ENCODE measurements at regions not wholly inside any gene's neighbourhood (a gene's known extent, or its start where the extent isn't known, plus 50 kb on each side); places are given as distances from the start of the nearest gene placed in this dataset.

DNA sequence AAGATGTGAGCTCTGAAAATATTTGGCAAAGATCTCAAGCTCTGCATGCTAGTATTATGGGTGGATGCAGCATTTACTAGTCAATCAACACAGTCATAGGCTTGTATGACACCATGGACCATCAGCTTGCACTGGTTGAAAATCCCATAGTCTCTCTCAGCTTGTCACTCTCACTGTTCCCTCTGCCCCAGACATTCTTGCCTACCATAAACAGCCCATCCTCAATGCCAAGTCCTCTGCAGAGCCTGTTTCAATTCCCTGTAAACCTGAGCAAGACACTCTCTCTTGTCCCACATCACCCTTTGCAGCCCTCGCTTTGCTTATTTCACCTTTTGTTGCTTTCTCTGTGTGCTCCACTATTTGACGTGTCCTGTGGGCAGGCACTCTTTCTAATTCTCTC is 264.6 kb downstream of the ICE1 start:
- DNase-seq (ENCODE audit: low read depth, low spot score), result no peak

DNA sequence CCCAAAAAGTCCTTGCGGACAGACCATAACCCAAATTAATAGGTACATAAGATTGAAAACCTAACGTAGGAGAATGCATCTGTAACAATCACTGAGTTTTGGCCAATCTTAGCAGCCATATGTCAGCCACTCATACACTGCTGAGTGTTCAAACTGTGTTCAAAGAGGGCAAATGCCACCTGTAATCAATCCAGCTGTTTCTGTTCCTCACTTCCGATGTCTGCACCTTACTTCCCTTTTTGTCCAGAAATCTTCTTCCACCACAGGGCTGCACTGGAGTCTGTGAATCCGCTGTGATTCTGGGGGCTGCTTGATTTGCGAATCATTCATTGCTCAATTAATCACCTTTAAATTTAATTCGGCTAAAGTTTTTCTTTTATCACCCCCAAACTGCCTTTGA is 263.9 kb downstream of the ICE1 start:
- no peak for DNase-seq (ENCODE audit: low read depth, low spot score)

DNA sequence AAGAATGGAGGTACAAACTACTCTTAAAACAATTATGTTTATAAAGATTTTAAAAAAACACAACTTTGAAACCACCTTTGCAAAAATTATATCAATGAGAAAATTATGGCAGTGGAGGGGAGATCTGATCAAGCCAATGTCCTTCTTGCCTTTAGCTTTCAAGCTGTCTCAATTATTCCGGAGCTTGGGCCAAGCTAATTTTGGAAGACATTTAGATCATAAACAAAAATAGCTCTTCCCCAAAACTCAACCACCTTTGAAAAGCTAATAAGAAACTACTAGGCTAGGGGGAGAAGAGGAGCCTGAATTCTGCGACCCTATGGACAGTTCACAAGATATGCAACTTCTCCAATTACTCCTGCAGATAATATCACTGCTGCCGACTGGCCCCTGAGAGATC is 263.3 kb downstream of the ICE1 start:
- no peak for DNase-seq (ENCODE audit: low read depth, low spot score)

DNA sequence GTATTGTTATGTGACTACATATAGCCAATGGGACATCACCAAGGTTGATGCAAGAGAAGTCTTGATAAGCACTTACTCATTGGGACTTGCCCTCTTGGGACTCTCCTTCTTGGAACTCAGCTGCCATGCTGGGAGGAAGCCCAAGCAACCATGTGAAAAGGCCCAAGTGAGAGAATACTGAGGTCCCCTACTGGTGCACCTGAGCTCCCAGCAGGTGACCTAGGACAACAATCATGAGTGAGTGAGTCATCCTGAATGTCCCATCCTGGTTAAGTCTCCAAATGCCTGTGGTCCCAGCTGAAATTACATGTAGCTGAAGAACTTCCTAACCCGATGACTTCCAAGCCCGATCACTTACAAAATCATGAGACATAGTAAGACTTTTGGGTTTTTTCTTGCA is 260.7 kb downstream of the ICE1 start:
- DNase-seq (ENCODE audit: low read depth, low spot score), result no peak

DNA sequence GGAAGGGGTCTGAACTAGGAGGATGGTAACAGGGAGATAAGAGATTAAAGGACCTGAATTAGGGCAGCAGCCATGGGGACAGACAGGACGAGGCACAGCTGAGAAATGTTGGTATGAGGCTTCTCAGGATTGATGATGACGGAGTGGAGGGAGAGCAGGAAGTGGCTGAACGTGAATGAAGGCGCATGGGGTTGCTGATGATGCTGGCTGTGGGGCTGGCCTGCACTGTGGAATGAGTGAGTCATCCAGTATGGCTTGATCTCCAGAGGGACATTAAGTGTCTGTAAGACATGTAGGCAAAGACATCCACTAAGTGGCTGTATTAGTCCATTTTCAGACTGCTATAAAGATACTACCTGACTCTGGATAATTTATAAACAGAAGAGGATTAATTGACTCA is 256.4 kb downstream of the ICE1 start:
- no peak for DNase-seq (ENCODE audit: low read depth, low spot score)

DNA sequence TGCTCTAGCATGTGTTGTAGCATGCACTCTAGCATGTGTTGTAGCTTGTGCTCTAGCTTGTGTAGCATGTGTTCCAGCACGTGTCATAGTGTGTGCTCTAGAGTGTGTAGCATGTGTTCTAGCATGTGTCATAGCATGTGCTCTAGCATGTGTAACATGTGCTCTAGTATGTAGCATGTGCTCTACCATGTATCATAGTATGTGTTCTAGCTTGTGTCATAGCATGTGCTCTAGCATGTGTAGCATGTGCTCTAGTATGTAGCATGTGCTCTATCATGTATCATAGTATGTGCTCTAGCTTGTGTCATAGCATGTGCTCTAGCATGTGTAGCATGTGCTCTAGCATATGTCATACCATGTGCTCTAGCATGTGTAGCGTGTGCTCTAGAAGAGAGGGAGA is 255.3 kb downstream of the ICE1 start:
- no peak for DNase-seq (ENCODE audit: low read depth, low spot score)

DNA sequence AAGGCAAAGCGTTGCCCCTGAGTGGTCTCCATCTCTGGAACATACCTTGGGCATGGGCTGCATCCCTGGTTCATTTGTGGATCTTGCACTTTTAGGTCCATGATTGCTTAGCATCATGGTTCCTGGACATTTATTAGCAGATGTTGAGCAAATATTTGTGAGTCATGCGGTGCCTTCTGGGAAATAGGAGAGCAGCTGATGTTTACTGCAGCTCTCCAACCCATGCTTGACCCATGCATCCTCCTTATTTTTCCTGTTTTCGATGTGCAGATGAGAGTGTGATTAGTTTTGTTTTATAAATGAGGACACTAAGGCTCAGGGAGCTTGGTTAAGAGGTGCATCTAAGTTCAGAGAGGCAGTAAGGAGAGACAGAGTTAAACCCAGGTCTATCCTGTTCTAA is 253.7 kb downstream of the ICE1 start:
- no peak for DNase-seq (ENCODE audit: low read depth, low spot score)

DNA sequence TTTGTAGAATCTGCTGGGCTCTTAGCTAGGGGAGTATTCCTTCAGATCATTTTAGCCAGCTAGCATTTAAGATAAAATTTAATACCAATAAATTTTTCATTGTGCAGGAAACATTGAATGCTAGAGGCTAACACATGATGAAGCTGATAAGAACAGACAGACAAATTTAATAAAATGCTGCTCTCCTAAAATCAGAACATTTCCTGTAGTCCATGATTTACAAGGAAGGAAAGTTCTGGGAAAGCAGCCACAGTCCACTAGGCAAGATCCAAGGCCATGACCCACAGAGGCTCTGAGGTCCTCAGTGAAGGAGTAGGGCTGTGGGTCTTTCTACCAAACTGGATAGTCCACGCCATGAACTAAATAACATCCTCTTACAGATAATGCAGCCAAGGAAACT is 253.0 kb downstream of the ICE1 start:
- no peak for DNase-seq (ENCODE audit: low read depth, low spot score)

DNA sequence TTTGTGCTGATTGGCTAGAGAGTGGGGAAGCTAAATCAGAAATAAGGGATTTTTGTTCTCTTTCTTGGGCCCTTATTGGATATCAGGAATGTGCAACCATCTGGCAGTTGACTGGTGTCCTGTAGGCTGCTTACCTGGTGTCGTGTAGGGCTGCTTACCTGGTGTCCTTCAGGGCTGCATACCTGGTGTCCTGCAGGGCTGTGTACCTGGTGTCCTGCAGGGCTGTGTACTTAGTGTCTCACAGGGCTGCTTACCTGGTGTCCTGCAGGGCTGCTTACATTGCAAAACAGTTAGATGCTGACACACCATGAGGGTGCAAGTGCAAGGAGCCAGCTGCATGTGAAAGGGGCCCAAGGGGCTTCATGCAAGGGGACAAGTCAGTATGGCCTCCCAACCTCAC is 249.3 kb downstream of the ICE1 start:
- no peak for DNase-seq (ENCODE audit: low read depth, low spot score)

DNA sequence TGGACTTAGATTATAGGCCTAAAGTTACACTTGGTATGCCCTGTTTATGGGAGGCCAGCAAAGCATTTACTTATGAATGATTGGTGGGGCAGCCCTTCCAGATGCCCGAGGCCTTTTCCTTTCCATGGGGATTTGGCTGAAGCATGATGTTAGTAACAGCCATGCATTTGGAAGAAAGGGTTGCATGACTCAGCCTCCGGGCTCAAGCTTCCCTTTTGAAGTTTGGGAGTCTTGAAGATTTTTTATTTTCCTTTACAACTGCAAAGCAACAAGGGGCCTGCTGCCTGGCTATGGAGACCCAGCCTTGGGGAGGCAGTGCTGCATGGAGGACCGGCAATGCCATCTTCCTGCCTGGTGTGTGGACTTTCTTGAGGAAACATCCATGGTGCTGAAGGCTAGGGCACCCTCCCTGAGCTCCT is 244.7 kb downstream of the ICE1 start:
- DNase-seq (ENCODE audit: low read depth, low spot score), result no peak

DNA sequence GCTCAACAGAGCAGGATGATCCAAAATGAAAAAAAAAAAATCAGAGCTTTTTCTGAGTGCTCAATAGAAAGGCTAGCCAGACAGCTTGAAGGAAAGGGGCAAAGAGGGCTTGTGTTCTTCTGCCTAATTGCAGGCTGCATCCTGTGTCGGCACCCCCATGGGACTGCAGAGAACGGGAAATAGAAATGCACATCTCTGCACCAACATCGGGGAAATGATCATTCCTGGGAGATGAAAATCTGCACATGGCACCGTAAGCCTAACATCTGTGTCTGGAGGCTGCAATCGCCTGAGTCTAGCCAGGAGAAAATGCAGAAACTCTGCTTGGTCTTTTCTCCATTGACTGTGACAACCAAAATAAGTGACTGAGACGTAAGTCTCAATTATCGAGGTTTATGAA is 243.9 kb downstream of the ICE1 start:
- DNase-seq (ENCODE audit: low read depth, low spot score), result no peak

DNA sequence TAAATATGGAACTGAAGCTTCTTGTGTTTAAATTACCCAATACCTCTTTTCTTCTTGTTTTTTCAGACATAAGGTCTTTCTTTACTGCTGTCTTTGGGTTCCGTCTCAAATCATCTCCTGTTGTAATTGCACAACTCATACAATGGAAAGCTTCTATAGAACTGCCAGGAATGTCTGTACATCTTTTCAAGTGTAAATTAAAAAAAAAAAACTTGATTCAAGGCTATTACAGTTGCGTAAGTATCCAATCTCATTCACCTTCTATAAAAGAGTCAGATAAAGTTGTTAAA is 243.5 kb downstream of the ICE1 start:
- DNase-seq (ENCODE audit: low read depth, low spot score), result no peak

DNA sequence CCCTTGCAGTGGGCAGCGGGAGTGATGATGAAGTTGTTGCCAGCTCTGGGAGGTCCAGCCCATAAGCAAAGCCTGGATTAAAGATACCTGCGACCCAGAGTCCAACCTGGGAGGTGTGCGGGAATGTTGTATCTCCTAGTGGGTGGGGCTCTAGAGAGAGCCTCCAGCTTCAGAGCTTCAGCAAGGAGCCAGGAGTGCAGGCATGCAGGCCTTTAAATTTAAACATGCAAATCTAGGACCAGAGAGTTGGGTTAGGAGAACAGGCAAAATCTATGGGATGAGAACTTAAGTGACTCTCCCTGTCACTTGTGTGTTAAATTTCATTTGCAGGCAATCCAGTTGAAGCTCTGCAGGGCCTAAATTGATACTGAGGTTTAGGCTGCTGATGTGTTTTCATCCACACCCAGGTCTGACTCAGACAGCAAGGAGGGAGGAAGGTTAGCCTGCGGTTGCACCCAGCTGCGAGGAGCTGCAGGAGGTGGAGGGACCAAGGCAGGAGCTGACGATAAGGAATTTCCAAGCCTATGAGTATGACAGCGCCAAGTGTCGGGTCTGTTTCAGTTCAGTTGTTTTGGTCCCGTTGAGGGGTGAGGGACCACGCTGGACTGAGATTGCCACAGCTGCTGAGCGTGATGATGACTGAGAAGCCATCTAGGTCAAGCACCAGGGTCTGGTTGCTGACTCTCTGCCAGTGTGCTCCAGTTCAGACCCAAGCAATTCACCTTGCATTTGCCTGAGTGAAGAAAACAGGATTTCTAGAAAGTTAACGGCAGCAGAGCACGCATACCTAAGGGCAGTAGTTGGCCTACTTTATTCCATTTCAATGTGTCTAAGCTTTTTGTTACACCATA is 243.0 kb downstream of the ICE1 start:
- DNase-seq (ENCODE audit: low read depth, low spot score), result no peak

DNA sequence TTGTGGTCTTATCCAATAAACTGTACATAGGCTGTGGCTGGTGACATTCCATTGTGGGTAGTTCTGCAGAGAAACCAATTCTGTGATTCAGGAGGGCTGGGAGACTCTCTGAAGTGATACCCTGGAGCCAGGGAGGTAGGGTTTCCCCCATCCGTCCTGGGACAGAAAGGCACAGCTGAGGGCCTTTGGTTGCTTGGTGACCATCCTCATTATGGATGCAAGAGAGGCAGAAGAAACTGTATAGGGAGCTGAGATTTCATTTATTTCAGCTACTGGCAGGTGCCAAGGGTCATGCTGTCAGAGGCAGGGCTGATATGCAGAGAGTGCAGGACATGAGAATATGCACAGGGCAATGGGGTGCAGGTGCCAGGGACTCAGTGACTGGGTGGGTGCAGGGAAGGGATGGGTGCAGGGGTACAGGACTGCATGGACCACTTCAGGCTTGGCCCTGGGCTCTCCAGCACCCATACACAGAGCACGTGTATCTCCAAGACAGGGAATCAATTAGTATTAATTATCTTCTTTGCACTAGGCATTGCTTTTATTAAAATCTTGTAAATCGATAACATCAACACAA is 236.5 kb downstream of the ICE1 start:
- DNase-seq (ENCODE audit: low read depth, low spot score), result no peak

DNA sequence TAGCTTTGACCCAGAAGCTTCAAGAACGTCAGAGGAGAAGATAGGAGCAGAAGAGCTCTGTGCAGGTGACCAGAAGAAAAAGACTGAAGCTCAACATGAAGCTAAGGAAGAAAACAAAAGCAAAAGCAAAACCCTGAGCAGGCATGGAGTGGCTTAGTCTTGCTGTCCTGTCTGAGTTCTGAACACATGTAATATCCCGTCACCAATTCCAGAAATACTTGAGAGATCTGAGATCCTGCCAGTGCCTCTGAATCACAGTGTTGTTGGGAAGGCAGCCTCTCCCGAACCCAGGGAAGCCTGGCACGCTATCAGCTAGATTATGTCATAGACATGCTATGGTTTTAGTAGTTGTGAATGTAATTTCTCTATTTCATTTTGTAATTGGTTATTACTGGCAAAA is 235.7 kb downstream of the ICE1 start:
- no peak for DNase-seq (ENCODE audit: low read depth, low spot score)

DNA sequence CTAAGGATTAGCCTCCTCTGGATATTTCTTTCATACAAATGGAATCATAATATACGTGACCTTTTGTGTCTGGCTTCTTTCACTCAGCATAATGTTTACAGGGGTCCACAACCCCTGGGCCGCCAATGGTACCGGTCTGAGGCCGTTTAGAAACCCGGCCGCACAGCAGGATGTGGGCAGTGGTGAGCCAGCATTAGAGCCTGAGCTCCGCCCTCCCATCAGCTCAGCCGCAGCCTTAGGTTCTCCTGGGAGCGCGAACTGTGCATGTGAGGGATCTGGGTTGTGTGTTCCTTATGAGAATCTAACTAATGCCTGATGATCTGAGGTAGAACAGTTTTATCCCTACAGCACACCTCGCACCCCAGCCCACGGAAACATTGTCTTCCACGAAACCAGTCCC is 229.7 kb downstream of the ICE1 start:
- DNase-seq (ENCODE audit: low read depth, low spot score), result no peak

DNA sequence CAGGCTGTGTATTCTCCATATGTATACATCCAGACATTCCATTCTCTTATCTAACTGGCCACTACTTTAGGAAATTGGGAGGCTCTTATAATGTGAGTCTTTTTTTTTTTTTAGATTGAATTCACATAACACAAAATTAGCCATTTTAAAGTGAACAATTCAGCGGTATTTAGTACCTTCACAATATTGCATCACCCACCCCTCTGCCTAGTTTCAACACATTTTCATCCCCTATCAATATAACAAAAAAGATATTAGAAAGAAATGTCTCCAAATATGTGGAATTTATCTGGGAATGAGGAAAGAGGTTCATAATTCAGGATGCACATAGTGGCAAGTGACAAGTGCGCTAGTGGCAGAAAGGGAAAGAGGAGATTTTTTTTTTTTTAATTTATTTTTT is 228.5 kb downstream of the ICE1 start:
- no peak for DNase-seq (ENCODE audit: low read depth, low spot score)

DNA sequence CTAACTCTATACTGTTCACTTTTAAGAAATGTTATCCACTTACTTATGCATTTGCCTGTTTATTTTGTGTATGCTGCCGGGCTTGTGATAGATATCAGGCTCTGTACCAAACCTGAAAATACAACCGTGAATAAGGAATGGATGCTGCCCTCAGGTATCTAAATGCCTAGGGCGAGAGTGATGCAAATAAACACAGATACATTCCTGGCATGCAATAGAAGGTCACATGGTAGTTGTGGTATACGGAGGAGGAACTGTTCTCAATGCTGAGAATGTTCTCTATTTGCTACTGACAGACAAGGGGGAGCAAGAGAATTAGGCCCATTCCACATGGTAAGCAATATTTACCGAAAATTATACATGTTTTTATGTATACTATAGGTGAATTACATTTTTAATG is 227.8 kb downstream of the ICE1 start:
- DNase-seq (ENCODE audit: low read depth, low spot score), result no peak

DNA sequence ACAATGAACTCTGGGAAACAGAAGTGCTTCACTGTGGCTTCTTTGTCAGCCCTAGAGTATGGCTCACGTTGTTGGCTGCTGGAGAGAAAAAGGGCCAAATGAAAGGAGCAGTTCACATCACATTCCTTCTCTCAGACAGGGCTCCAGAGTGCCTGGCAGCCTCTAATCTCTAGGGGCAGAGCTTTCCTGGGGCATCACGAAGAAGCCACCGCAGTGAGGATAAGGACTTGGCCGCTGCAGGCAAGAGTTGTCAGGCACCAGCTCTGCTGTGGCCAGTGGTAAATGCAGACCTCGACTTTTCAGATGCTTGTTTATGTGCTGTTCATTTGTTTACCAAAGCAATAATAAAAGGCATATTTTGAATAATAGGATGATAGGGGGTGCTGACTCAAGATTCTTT is 227.2 kb downstream of the ICE1 start:
- no peak for DNase-seq (ENCODE audit: low read depth, low spot score)

DNA sequence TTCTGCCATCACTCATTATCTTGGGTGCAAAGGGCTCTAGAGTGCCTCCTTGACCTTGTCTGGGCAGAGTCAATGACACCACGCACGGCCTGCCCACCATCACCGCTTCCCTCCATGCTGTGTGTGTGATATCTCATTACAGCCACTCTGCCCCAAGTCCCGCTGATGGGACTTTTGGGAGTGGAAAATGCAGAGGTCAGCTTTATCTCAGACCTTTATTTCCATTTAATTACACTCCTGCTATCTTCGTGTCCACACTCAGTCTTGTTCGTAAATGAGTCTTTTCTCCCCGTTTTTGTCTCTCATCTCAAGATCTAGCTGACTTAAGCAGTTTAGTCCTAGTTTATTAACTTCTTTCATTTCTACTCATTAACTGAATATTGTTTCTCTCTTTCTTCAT is 226.2 kb downstream of the ICE1 start:
- DNase-seq (ENCODE audit: low read depth, low spot score), result no peak

DNA sequence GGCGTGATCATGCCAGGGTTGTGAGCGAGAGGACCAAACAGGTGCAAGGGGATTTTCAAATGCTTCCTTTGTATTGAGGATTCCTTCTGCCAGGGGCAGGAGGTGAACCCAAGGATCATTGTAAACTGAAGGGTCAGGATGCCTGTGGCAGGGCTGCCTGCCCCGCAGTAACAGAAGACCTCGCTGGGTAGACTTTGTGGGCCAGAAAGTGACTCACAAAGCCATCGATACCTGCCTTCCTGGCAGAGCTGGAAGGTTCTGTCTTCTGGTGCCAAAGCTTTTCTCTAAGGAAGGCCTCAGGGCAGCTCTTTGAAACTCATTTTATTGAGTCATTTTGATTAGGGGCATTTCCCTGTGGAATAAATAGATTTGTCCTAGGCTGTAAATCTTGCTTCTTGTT is 223.4 kb downstream of the ICE1 start:
- no peak for DNase-seq (ENCODE audit: low read depth, low spot score)

DNA sequence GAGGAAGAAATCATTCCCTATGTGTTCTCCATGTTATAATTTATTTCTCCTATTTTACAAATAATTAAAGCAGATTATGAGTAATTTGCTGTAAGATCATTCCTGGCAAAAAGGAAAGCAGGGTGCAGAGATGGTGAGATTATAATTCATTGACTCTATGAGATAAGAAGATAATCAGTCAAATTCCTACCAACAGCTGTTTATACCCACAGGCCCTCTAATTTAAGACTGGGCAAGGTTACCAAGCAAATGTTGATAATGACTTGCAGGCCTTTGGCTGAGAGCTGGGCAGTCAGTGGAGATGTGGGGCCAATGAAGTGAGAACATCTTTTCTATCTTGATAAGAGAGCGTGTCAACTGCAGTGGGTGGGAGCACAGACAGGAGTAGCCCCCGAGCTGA is 222.7 kb downstream of the ICE1 start:
- no peak for DNase-seq (ENCODE audit: low read depth, low spot score)

DNA sequence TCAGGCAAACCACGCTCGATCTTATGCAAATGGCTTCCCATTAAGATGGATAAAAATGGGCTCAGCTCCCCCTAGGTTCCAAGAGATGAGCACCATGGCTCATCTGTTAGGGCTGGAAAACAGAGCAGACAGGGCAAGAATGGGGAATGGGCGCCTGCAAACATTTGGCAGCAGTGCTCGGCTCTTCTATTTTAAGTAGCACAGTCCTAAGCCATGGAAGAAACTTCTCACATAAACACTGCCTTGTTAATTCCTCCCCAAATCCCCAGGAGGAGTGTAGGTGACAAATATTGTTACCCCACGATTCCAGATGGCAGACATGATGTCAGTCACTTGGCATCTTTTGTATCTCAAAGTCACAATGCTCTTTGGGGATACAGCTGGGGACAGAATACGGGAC is 221.8 kb downstream of the ICE1 start:
- DNase-seq (ENCODE audit: low read depth, low spot score), result no peak

DNA sequence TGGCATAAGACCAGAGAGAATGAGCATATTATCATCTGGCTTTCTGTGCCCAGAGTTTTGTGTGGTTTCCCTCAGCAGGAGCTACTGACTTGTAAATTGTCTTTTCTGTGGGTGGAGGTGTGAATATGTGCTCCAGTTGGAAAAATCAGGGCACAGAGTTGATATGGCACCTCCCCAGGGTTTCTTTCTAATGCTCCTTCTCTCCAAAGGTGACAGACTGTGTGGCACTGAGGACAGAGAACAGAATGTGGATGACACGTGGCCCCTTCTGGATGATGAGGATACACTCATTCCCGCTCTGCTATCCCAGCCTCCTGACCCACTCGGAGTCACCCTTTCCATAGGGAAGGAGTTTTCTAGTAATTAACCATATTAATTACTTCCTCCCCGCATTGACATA is 221.0 kb downstream of the ICE1 start:
- DNase-seq (ENCODE audit: low read depth, low spot score), result no peak

Measured in iPS DF 19.7 (cell line).